OCI-LY7 (cell line): ENCODE measurements at regions not wholly inside any gene's neighbourhood (a gene's known extent, or its start where the extent isn't known, plus 50 kb on each side); places are given as distances from the start of the nearest gene placed in this dataset.

Experiments used
- BruUV-seq: library from RNA; stranded (reverse); fragments of 400-500 nt; replicated peaks from 2 replicates; lab custom pipeline; 2021; lab: Mats Ljungman, UMichigan
- CTCF ChIA-PET: fragments of 300-600 bp; sonication (Branson Sonifier 250); formaldehyde crosslinking; loops from one replicate; lab custom pipeline; 2022; ENCODE audit warnings: antibody characterized with exemption; ENCODE audit not compliant: unreplicated experiment; lab: Charles Lee
- POLR2A ChIA-PET: fragments of 300-600 bp; sonication (Branson Sonifier 250); formaldehyde crosslinking; loops from one replicate; lab custom pipeline; 2022; ENCODE audit warnings: antibody characterized with exemption; lab: Charles Lee
- DNase-seq: peaks from one replicate; pipeline ENCODE4 v3.0.0-alpha.2; 2015; ENCODE audit warnings: low spot score
- H2AFZ ChIP-seq: fragments of 200-600 bp; sonication (generic), shearing (Covaris generic); 2 replicates; pipeline ENCODE4 v1.6.1; 2014; ENCODE audit warnings: mild to moderate bottlenecking, antibody characterized with exemption, low read length, moderate library complexity
- H3K27ac ChIP-seq: fragments of 200-600 bp; sonication (generic); 2 replicates; pipeline ENCODE4 v1.5.1; 2014; ENCODE audit warnings: mixed run types, low read depth, mild to moderate bottlenecking, moderate library complexity, low read length, inconsistent platforms; ENCODE audit not compliant: poor library complexity, severe bottlenecking
- H3K36me3 ChIP-seq: fragments of 200-600 bp; sonication (generic); 2 replicates; pipeline ENCODE4 v1.6.1; 2014; ENCODE audit warnings: mild to moderate bottlenecking, antibody characterized with exemption, low read length, moderate library complexity, mixed read lengths; ENCODE audit not compliant: insufficient read depth
- H3K4me1 ChIP-seq: fragments of 200-600 bp; sonication (generic); 2 replicates; pipeline ENCODE4 v1.5.1; 2014; ENCODE audit warnings: mild to moderate bottlenecking, low read length; ENCODE audit not compliant: insufficient read depth, poor library complexity, severe bottlenecking
- H3K4me2 ChIP-seq: fragments of 200-600 bp; sonication (generic); 2 replicates; pipeline ENCODE4 v1.6.1; 2014; ENCODE audit warnings: mild to moderate bottlenecking, low read length
- H3K4me3 ChIP-seq: fragments of 200-600 bp; sonication (generic); 2 replicates; pipeline ENCODE4 v1.5.1; 2014; ENCODE audit warnings: mild to moderate bottlenecking, low read depth, low read length; ENCODE audit not compliant: poor library complexity, severe bottlenecking
- H3K79me2 ChIP-seq: fragments of 200-600 bp; sonication (generic); 2 replicates; pipeline ENCODE4 v1.6.1; 2016; ENCODE audit warnings: low read depth, mild to moderate bottlenecking, low read length, moderate library complexity, mixed read lengths; ENCODE audit not compliant: insufficient read depth
- H3K9me2 ChIP-seq: fragments of 200-600 bp; sonication (generic); 2 replicates; pipeline ENCODE4 v1.6.1; 2016; ENCODE audit warnings: mild to moderate bottlenecking, low read length, mixed read lengths; ENCODE audit not compliant: insufficient read depth
- H3K9me3 ChIP-seq: fragments of 200-600 bp; sonication (generic); 2 replicates; pipeline ENCODE4 v1.6.1; 2014; ENCODE audit warnings: mild to moderate bottlenecking, mixed run types, low read length, mixed read lengths
- H4K20me1 ChIP-seq: fragments of 200-600 bp; sonication (generic); 2 replicates; pipeline ENCODE4 v1.6.1; 2014; ENCODE audit warnings: mild to moderate bottlenecking, antibody characterized with exemption, low read length, moderate library complexity, mixed read lengths; ENCODE audit not compliant: insufficient read depth
- EZH2phosphoT487 ChIP-seq: fragments of 200-600 bp; sonication (generic); IDR thresholded peaks from 2 replicates; pipeline ENCODE4 v1.6.1; 2018; ENCODE audit warnings: low read depth, borderline replicate concordance, mild to moderate bottlenecking, mixed run types, antibody characterized with exemption, low read length, moderate library complexity, mixed read lengths
- intact Hi-C: fragments of 100-400 bp; cut with micrococcal nuclease; formaldehyde crosslinking; loops from one replicate; pipeline ENCODE4 v1.10.0; 2022; ENCODE audit not compliant: unreplicated experiment
- TF ChIP-seq, protein P1 (sequence below): fragments of 200-600 bp; sonication (generic); conservative IDR thresholded peaks from 2 replicates; pipeline ENCODE4 v1.5.1; 2014; ENCODE audit warnings: mild to moderate bottlenecking, antibody characterized with exemption, low read length, moderate library complexity, mixed read lengths

GRCh38 chrX:3191796-3192195 is 150.5 kb downstream of the ARSF start:
- no peak for DNase-seq
- no peak for TF ChIP-seq EZH2phosphoT487
- CTCF ChIA-PET, result no interaction called here
- Histone ChIP-seq H3K9me2 (no peaks in the 10 kb centered on the region), H3K4me2 (no peak overlapping the region), H3K79me2 (no peaks in the 10 kb centered on the region), H2AFZ (no peak overlapping the region), H3K9me3 (no peaks in the 10 kb centered on the region), H3K4me3 (no peak overlapping the region), H3K27ac (no peak overlapping the region), H3K4me1 (no peaks in the 10 kb centered on the region), H3K36me3 (no peaks in the 10 kb centered on the region), H4K20me1 (no peaks in the 10 kb centered on the region)
- POLR2A ChIA-PET, result no interaction called here
- intact Hi-C loops, result no loop called here
- BruUV-seq, result no TSS peak

DNA sequence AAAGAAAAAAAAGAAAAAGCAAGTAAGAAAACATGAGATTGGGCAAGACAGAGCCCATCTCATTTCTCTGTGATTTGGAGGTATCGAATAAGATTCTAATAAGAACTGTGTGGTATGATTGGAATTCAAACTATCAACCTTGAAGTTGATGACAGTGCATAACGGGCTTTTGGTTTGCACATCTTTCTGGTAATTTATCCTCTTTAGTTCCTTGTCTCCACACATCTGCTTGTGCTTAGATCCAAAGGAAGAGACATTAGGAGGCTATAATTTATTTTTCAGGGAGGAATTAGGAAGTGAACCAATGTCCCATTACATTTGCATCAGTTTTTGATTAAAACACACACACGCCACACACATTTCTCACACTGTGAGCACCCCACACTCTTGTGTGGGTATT is 149.9 kb downstream of the ARSF start:
- no peak overlapping the region for H3K27ac ChIP-seq
- H3K4me2 ChIP-seq, result no peak overlapping the region
- no peak overlapping the region for H3K4me3 ChIP-seq
- DNase-seq, result no peak
- CTCF ChIA-PET, result no interaction called here
- H3K9me2 ChIP-seq, result no peaks in the 10 kb centered on the region
- H3K4me1 ChIP-seq, result no peaks in the 10 kb centered on the region
- H3K9me3 ChIP-seq, result no peaks in the 10 kb centered on the region
- no peak overlapping the region for H2AFZ ChIP-seq
- no TSS peak for BruUV-seq
- POLR2A ChIA-PET, result no interaction called here
- H3K79me2 ChIP-seq, result no peaks in the 10 kb centered on the region
- TF ChIP-seq, protein P1, sequence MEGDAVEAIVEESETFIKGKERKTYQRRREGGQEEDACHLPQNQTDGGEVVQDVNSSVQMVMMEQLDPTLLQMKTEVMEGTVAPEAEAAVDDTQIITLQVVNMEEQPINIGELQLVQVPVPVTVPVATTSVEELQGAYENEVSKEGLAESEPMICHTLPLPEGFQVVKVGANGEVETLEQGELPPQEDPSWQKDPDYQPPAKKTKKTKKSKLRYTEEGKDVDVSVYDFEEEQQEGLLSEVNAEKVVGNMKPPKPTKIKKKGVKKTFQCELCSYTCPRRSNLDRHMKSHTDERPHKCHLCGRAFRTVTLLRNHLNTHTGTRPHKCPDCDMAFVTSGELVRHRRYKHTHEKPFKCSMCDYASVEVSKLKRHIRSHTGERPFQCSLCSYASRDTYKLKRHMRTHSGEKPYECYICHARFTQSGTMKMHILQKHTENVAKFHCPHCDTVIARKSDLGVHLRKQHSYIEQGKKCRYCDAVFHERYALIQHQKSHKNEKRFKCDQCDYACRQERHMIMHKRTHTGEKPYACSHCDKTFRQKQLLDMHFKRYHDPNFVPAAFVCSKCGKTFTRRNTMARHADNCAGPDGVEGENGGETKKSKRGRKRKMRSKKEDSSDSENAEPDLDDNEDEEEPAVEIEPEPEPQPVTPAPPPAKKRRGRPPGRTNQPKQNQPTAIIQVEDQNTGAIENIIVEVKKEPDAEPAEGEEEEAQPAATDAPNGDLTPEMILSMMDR, result no peak
- no peak for TF ChIP-seq EZH2phosphoT487
- no peaks in the 10 kb centered on the region for H3K36me3 ChIP-seq
- no peaks in the 10 kb centered on the region for H4K20me1 ChIP-seq
- intact Hi-C loops, result no loop called here

DNA sequence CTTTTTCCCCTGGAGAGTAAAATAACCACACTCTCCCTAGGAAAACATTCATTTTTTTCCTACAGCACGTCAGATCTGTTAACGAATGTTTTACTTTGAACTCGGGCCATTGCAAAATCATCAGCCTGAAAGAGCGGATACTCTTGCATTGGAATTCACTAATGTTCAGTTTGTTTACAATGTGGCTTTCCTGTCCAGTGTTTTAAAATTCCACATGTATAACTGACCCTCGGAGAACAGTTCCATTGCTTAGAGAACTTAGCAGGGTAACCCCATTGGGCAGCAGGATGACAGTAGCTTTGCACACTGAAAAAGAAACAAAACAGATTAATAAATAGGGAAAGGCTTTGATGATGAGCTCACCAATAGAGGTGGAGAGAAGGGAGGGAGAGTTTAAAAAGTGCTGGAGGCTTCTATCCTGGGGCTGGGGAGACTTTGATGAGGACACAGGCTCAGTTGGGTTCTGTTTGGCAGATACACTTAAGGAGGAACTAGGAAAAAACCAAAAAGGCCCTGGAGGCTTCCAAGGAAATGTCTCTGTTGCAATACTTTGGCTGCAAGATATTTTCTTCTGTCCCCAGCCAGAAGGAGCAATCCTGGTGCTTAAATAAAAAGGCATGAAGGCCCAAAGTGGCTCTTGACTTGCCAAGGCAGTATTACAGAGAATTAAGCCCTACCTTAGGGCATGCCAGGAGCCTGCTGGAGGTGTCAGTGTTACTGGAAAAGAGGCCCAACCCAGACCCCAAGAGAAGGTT is 143.1 kb downstream of the ARSF start:
- POLR2A ChIA-PET, result no interaction called here

More for the DNA sequence above, 143.1 kb downstream of the ARSF start:
- no peak for DNase-seq
- Histone ChIP-seq H4K20me1 (no peaks in the 10 kb centered on the region), H3K36me3 (no peaks in the 10 kb centered on the region), H3K4me2 (no peak overlapping the region), H2AFZ (no peak overlapping the region), H3K27ac (no peak overlapping the region), H3K4me1 (no peaks in the 10 kb centered on the region), H3K9me2 (no peaks in the 10 kb centered on the region), H3K9me3 (no peaks in the 10 kb centered on the region), H3K4me3 (no peak overlapping the region), H3K79me2 (no peaks in the 10 kb centered on the region)
- intact Hi-C loops, result no loop called here
- BruUV-seq, result no TSS peak
- TF ChIP-seq, protein P1, result no peak
- no peak for TF ChIP-seq EZH2phosphoT487
- CTCF ChIA-PET, result no interaction called here
